GM19438 (cell line): ENCODE measurements at regions not wholly inside any gene's neighbourhood (a gene's known extent, or its start where the extent isn't known, plus 50 kb on each side); places are given as distances from the start of the nearest gene placed in this dataset.

Source experiments
- ATAC-seq: cut with Tn5 transposase; IDR thresholded peaks from one replicate; pipeline ENCODE4 v1.9.1; 2021; ENCODE audit warnings: low read depth; ENCODE audit not compliant: unreplicated experiment

GRCh38 chr3:40793730-40794129 lies 269.0 kb downstream of the ZNF621 start:
- ATAC-seq: no peak

DNA sequence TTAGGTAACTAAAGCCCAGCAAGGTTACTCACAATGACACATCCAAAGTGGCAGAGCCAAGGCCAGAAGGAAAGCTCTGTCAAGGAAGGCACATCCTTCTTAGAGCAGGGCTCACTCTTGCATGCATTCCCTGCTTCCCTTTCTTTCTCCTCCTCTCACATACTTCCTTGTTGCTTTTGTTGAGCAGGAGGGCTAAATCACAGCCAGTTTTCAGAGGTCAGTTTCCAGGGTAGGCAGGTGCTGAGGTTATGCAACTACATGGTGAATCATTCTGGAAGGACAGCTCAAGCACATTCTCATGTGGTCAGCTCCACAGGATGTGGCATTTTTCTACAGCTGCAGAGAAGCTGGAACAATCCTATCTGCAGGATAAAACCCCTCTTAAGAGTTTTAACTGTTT lies 275.6 kb downstream of the ZNF621 start:
- no peak for ATAC-seq

GRCh38 chr3:40801284-40801741 lies 276.6 kb downstream of the ZNF621 start:
- no peak for ATAC-seq

DNA sequence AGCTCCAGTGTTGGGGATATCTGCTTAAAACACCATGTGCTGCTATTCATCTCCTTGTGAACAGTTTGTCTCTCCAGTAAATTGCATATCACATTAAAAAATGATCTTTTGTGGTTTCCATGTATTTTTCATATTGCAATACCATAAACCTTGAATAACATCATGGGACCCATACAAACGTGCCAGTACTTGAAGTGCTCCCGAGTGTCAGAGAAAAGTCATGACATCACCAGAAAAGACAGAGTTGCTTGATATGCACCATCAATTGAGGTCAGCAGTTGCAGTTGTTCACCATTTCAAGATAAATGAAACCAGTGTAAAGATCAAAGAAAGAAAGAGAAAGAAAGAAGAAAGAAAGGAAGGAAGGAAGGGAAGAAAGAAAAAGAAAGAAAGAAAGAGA lies 278.6 kb downstream of the ZNF621 start:
- ATAC-seq: no peak

DNA sequence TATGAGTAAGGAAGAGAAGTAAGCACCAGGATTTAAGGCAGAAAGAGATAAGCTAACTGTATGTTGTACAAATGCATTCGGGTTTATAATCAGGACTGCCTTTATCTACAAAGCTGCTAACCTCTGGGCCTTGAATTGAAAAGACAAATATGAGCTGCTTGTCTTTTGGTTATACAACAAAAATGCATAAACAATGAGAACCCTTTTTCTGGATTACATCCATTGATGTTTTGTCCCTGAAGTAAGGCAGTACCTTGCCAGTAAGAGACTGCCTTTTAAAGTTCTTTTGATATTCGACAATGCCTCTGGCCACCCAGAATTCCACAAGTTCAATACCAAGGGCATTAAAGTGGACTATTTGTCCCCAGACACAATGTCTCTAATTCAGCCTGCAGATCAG lies 280.7 kb downstream of the ZNF621 start:
- no peak for ATAC-seq

- ATAC-seq: no peak
These were observed 286.1 kb downstream of the ZNF621 start for GRCh38 chr3:40810813-40811212.

GRCh38 chr3:40817017-40817416 lies 292.3 kb downstream of the ZNF621 start:
- no peak for ATAC-seq

DNA sequence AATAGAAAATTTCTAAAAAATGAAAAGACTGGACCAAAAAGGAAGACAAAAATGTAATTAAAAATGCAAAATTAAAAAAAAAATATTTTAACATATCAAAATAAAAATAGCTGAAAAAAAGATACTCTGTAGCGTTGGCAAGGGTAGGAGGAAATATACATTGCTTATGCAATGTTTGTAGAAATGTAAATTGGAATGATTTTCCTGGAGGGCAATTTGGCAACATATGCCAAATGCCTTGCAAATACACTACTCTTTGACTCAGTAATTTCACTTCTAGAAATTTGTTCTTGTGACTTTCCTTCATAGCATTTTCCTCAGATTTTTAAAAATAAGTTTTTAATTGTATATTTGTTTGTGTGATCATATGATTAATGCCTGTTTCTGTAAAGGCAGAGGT lies 296.6 kb downstream of the ZNF621 start:
- ATAC-seq: no peak

- ATAC-seq: no peak
These were observed 302.5 kb downstream of the ZNF621 start for GRCh38 chr3:40827226-40827625.

GRCh38 chr3:40827942-40828688 lies 303.4 kb downstream of the ZNF621 start:
- no peak for ATAC-seq

GRCh38 chr3:40828741-40829415 lies 304.1 kb downstream of the ZNF621 start:
- ATAC-seq: no peak

GRCh38 chr3:40829876-40830275 lies 305.1 kb downstream of the ZNF621 start:
- ATAC-seq: no peak

GRCh38 chr3:40837300-40837699 lies 312.5 kb downstream of the ZNF621 start:
- no peak for ATAC-seq

- ATAC-seq: no peak
These were observed 316.4 kb downstream of the ZNF621 start for GRCh38 chr3:40841131-40841530.

GRCh38 chr3:40841570-40842109 lies 316.9 kb downstream of the ZNF621 start:
- ATAC-seq: no peak

DNA sequence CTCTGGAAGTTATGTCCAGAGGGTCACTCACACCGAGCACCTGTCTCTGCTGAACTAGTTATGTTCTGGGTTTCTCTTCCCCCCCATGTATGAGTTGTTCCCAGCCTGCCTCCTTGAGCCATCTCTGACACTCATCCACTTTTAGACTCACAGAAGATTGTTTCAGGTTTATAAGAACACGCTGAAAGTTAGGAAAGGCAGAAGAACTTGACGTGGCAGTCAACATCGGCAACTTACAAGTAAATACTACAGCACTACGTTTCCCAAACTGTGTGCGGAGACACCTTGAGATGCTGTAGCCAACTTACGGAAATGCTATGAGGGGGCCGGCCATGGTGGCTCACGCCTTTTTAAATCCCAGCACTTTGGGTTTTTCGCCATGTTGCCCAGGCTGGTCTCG lies 318.0 kb downstream of the ZNF621 start:
- ATAC-seq: no peak

DNA sequence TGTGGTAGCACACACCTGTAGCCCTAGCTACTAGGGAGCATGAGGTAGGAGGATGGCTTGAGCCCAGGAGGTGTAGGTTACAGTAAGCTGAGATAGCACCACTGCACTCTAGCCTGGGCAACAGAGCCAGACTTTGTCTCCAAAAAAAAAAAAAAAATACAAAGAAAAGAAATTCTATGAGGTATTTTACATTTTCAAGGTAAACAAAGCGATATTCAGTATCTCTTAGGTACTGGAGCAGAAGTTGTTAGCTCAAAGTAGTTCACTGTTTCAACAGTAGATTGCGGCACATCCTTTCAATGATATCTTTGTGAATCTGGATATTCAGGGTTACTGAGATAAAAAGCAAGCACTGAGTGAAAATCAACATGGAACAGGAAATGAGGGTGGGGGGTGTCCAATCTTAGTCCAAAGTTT lies 318.5 kb downstream of the ZNF621 start:
- ATAC-seq: no peak

DNA sequence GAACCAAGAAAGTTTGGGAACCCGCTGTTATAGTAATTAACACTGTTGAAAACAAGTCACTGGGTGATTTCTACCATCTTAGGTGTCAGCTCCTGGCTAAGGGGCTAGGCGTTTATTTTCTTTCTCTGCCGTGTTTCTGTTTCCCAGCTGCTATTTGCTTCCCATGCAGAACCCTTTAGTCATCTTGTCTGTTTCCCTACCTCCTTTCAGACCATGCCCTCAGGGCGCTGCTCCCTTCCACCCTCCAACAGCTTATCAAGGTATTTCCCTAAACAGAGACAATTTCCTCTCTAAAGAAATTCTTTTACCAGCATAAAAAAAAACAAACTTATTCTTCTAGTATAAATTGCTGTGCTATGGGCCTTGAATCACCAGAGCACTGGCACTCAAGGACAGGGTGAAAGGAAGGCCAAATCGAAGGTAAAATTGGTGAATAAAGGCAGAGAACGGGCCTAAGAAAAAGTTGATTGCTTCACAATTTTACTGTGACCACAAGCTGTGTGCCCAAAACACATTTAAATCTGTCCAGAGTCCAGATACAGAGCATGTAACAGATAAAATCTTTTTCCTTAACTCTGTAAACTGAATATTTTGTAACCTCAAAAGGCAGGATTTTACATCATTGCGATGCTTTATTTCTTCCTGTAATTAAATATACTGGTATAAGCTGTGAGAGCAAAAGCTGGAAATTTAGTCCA lies 319.2 kb downstream of the ZNF621 start:
- no peak for ATAC-seq

- ATAC-seq: no peak
These were observed 320.1 kb downstream of the ZNF621 start for GRCh38 chr3:40844896-40845295.

DNA sequence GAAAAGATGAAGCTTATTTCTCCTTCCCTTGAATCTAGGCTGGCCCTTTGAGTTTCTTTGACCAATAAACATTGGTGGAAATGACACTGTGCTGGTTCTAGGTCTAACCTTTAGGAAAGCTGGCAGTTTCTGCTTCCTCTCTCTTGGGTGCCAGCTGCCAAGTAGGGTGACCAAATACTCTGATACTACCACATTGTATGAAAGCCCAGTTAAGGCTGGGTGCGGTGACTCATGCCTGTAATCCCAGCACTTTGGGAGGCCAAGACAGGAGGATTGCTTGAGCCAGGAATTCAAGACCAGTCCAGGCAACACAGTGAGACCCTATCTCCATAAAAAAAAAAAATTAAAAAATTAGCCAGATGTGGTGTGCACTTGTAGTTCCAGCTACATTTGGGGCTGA lies 320.7 kb downstream of the ZNF621 start:
- ATAC-seq: no peak

DNA sequence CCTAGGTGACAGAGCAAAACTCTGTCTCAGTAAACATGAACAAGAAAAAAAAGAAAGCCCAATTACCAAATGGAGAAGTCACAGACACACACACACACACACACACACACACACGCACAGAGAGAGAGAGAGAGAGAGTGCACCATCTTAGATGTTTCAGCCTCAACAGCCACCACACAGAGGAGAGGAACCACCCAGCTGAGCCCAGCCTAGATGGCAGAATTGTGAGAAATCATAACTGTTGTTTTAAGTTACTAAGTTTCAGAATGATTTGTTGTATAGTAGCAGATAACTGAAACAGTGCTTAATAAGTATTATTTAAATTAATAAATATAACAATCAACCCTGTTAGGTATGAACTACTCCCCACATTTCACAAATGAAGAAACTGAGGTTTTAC lies 321.2 kb downstream of the ZNF621 start:
- ATAC-seq: no peak
